ENCODE measurements at regions not wholly inside any gene's neighbourhood (a gene's known extent, or its start where the extent isn't known, plus 50 kb on each side); places are given as distances from the start of the nearest gene placed in this dataset.

DNA sequence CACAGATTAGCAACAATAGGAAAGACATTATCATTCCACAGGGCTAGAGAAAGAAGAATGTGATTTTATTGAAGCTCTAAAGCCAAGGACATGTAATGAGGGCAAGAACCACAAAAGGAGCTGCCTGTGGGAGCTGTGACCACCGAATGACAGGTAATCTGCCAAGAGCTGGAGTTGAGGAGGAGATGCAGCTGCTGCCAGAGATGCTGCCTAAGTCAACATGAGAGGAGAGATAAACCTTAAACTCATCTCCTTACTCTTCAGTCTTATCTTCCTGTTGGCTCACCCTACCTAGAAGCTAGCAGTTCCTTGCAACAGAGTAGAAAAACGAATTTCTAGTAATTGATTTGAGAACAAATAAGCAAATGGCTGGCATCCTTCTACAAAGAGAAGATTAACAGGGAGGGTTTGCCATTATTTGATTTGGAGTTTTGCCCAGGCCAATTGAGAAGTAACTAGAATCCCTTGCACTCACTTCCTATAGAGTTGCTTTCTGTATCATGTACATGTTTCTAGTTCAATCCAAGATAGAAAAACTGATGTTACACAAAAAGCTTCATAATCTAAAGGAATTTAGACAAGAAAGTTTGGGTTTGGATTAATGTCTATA, 539.2 kb downstream of the TLE1 start:
- DNase-seq (ENCODE audit: low read depth) = no peak
- TF ChIP-seq, protein P1, sequence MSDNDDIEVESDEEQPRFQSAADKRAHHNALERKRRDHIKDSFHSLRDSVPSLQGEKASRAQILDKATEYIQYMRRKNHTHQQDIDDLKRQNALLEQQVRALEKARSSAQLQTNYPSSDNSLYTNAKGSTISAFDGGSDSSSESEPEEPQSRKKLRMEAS (IDR thresholded peaks at IDR 0.05; ENCODE audit: low read depth, low read length) = no peak
- no peak for TF ChIP-seq MYC (IDR thresholded peaks at IDR 0.05; ENCODE audit: low read depth, low read length)
- TF ChIP-seq, protein P2, sequence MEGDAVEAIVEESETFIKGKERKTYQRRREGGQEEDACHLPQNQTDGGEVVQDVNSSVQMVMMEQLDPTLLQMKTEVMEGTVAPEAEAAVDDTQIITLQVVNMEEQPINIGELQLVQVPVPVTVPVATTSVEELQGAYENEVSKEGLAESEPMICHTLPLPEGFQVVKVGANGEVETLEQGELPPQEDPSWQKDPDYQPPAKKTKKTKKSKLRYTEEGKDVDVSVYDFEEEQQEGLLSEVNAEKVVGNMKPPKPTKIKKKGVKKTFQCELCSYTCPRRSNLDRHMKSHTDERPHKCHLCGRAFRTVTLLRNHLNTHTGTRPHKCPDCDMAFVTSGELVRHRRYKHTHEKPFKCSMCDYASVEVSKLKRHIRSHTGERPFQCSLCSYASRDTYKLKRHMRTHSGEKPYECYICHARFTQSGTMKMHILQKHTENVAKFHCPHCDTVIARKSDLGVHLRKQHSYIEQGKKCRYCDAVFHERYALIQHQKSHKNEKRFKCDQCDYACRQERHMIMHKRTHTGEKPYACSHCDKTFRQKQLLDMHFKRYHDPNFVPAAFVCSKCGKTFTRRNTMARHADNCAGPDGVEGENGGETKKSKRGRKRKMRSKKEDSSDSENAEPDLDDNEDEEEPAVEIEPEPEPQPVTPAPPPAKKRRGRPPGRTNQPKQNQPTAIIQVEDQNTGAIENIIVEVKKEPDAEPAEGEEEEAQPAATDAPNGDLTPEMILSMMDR (IDR thresholded peaks at IDR 0.05; ENCODE audit: low read depth, low read length) = no peak
- no peak for TF ChIP-seq POLR2A (IDR thresholded peaks at IDR 0.05; ENCODE audit: extremely low read depth, insufficient read length)
- no peak overlapping the region for H3K4me3 ChIP-seq (ENCODE audit: low read depth, low read length)

DNA sequence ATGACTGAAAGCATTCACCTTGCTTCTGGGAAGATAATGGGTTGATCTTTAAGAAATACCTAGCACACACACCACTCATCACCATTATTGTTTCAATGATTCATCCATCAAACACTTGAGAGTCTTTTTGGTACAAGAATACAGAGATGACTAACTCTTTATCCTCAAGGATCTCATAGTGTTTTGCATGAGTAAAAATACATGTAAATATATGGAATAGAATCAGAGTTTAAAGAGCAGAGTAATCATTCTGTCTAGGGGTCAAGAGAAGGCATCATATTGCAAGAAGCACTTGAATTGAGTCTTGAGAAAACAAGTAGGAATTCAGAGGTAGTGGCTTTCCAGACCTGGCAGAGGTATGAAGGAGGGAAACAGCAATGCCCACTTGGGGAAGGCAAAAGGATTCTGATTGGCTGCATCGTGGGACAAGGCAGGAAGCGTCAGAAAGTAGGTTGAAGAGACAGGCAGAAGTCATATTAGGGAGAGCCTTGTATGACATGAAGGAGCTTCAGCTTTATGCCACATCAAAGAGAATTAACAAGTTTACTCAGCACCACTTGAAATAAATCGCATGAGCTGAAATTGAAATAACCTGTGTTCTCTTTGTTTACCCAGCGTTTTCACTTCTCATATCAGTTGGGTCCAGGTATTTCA, 542.5 kb downstream of the TLE1 start:
- H3K4me3 ChIP-seq (ENCODE audit: low read depth, low read length) = no peak overlapping the region
- TF ChIP-seq POLR2A (IDR thresholded peaks at IDR 0.05; ENCODE audit: extremely low read depth, insufficient read length) (no peak), MYC (IDR thresholded peaks at IDR 0.05; ENCODE audit: low read depth, low read length) (no peak)
- TF ChIP-seq, protein P2 (IDR thresholded peaks at IDR 0.05; ENCODE audit: low read depth, low read length) = no peak
- TF ChIP-seq, protein P1 (IDR thresholded peaks at IDR 0.05; ENCODE audit: low read depth, low read length) = no peak
- no peak for DNase-seq (ENCODE audit: low read depth)

DNA sequence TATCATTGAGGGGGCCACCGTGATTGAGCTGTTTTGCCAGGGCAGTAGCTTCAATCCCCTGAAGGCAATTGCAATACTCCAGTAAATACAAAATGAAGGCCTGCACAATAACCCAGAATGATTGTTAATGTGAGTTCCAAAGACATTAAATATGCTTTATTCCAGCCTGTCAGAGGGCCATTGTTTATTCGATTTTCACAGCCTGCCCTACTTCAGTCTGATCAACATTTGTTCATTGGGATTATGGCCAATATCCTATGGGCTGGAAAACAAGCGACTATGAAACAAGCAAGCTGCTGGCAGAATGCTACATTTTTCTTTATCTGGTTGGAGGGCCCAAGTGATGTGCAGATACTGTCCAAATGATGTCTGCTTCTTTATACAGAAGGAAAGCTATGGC, 543.1 kb downstream of the TLE1 start:
- H3K4me3 ChIP-seq (ENCODE audit: low read depth, low read length) = no peak overlapping the region
- no peak for DNase-seq (ENCODE audit: low read depth)
- TF ChIP-seq POLR2A (IDR thresholded peaks at IDR 0.05; ENCODE audit: extremely low read depth, insufficient read length) (no peak), MYC (IDR thresholded peaks at IDR 0.05; ENCODE audit: low read depth, low read length) (no peak)
- TF ChIP-seq, protein P1 (IDR thresholded peaks at IDR 0.05; ENCODE audit: low read depth, low read length) = no peak
- TF ChIP-seq, protein P2 (IDR thresholded peaks at IDR 0.05; ENCODE audit: low read depth, low read length) = no peak

DNA sequence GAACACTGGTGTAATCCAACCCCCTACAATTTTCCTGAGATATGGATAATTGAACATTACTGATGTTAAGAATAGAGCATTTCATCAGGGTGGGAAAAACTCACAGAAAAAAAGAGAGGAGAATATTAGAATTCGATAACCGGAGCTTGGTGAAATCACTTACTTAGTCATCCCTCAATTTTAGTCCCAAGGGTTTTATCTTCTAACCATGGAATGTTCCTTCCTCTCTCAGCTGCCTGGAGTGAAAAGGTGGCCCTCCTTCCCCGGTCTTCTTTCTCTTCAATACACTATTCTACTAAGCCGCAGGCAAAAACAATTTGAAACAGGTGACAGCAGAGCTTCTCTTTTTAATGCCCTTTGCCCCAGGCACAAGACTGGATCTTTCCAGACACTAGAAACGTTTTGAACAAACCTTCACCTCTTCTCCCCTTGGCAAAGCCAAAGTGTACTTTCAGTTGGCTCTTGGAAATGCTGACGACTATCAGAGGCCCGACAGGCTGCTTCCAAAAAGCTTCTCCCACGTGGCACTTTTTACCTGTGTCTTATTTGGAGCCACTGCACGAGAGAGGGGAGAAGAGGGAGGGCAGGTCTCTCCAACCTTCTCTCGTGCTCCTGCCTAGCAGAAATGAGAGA, 543.9 kb downstream of the TLE1 start:
- H3K4me3 ChIP-seq (ENCODE audit: low read depth, low read length) = no peak overlapping the region
- DNase-seq (ENCODE audit: low read depth) = no peak
- TF ChIP-seq, protein P1 (IDR thresholded peaks at IDR 0.05; ENCODE audit: low read depth, low read length) = no peak
- TF ChIP-seq MYC (IDR thresholded peaks at IDR 0.05; ENCODE audit: low read depth, low read length) (no peak), POLR2A (IDR thresholded peaks at IDR 0.05; ENCODE audit: extremely low read depth, insufficient read length) (no peak)
- TF ChIP-seq, protein P2 (IDR thresholded peaks at IDR 0.05; ENCODE audit: low read depth, low read length) = no peak

DNA sequence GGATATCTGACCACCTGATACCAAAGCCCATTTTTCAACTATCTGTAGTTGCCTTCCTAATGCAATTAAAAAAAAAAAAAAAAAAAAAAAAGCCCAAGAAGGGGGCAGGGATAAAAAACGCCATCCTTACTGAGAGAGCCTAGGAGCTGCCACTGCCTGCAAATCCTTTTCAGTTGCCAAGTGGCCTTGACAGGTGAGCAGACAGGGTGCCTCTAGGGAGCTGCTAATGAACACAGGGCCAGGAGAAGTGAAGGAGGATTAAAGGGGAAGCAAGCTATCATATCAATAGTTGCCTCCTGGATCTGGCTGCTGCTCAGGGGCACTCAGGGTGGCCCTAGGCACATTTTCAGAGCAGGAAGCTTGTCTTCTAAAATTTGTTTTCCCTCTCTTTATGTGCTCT, 547.4 kb downstream of the TLE1 start:
- no peak for DNase-seq (ENCODE audit: low read depth)
- H3K4me3 ChIP-seq (ENCODE audit: low read depth, low read length) = no peak overlapping the region
- no peak for TF ChIP-seq POLR2A (IDR thresholded peaks at IDR 0.05; ENCODE audit: extremely low read depth, insufficient read length)
- TF ChIP-seq, protein P2 (IDR thresholded peaks at IDR 0.05; ENCODE audit: low read depth, low read length) = no peak
- TF ChIP-seq, protein P1 (IDR thresholded peaks at IDR 0.05; ENCODE audit: low read depth, low read length) = no peak
- no peak for TF ChIP-seq MYC (IDR thresholded peaks at IDR 0.05; ENCODE audit: low read depth, low read length)
